CD8-positive, alpha-beta memory T cell (primary cell): ENCODE measurements at regions not wholly inside any gene's neighbourhood (a gene's known extent, or its start where the extent isn't known, plus 50 kb on each side); places are given as distances from the start of the nearest gene placed in this dataset.
A peak's percentile ranks its signal among the peaks of the same experiment; 100 is the strongest.

Source experiments
- CTCF ChIA-PET: fragments of 350-600 bp; sonication (Branson Sonifier 250); formaldehyde crosslinking; loops from one replicate; lab custom pipeline; 2021; ENCODE audit warnings: antibody characterized with exemption; lab: Charles Lee
- POLR2A ChIA-PET: fragments of 350-600 bp; sonication (Branson Sonifier 250); formaldehyde crosslinking; loops from one replicate; lab custom pipeline; 2021; ENCODE audit warnings: antibody characterized with exemption; lab: Charles Lee
- DNase-seq, 5 donors: peaks; one replicate each; pipeline versions ENCODE4 v3.0.0 to v3.0.0-alpha.2; 2020 to 2022; ENCODE audit warnings: mixed read lengths in 1 of 5
- H3K27ac ChIP-seq: one replicate; pipeline ENCODE4 v1.7.0; 2013; ENCODE audit warnings: low read depth, mild to moderate bottlenecking, low read length, moderate library complexity
- H3K27me3 ChIP-seq: 2 replicates; pipeline ENCODE4 v1.7.0; 2013; ENCODE audit warnings: low read length, mild to moderate bottlenecking; ENCODE audit not compliant: insufficient read depth, poor library complexity, severe bottlenecking
- H3K36me3 ChIP-seq: 2 replicates; pipeline ENCODE4 v1.7.0; 2013; ENCODE audit warnings: mild to moderate bottlenecking, low read length, moderate library complexity; ENCODE audit not compliant: insufficient read depth
- H3K4me1 ChIP-seq: 2 replicates; pipeline ENCODE4 v1.7.0; 2013; ENCODE audit warnings: mild to moderate bottlenecking, low read length, moderate library complexity; ENCODE audit not compliant: insufficient read depth
- H3K4me3 ChIP-seq: 2 replicates; pipeline ENCODE4 v1.7.0; 2013; ENCODE audit warnings: mild to moderate bottlenecking, low read length
- H3K9me3 ChIP-seq: 2 replicates; pipeline ENCODE4 v1.7.0; 2013; ENCODE audit warnings: mild to moderate bottlenecking, low read length
- H3K27ac Mint-ChIP-seq, 8 donors: one replicate each; pipeline ENCODE4 v1.8.0; 2020 to 2021; ENCODE audit warnings: mixed read lengths in 8 of 8, mild to moderate bottlenecking in 6 of 8, inconsistent platforms in 3 of 8, moderate library complexity in 3 of 8
- H3K27me3 Mint-ChIP-seq, 2 donors: one replicate each; pipeline ENCODE4 v1.8.0; 2020 to 2021; ENCODE audit warnings: mixed read lengths in 2 of 2, mild to moderate bottlenecking in 1 of 2, moderate library complexity in 1 of 2
- H3K36me3 Mint-ChIP-seq, 3 donors: one replicate each; pipeline ENCODE4 v1.8.0; 2020 to 2021; ENCODE audit warnings: mixed read lengths in 3 of 3, inconsistent platforms in 1 of 3, mild to moderate bottlenecking in 1 of 3
- H3K4me1 Mint-ChIP-seq, 3 donors: one replicate each; pipeline ENCODE4 v1.8.0; 2020 to 2021; ENCODE audit warnings: mixed read lengths in 3 of 3, inconsistent platforms in 1 of 3, mild to moderate bottlenecking in 1 of 3
- H3K4me3 Mint-ChIP-seq, 7 donors: one replicate each; pipeline ENCODE4 v1.8.0; 2020 to 2021; ENCODE audit warnings: mixed read lengths in 7 of 7, mild to moderate bottlenecking in 6 of 7, moderate library complexity in 4 of 7, inconsistent platforms in 2 of 7
- H3K9me3 Mint-ChIP-seq, 5 donors: one replicate each; pipeline ENCODE4 v1.8.0; 2020 to 2022; ENCODE audit warnings: mixed read lengths in 5 of 5, mild to moderate bottlenecking in 3 of 5, moderate library complexity in 2 of 5, inconsistent platforms in 1 of 5

DNA sequence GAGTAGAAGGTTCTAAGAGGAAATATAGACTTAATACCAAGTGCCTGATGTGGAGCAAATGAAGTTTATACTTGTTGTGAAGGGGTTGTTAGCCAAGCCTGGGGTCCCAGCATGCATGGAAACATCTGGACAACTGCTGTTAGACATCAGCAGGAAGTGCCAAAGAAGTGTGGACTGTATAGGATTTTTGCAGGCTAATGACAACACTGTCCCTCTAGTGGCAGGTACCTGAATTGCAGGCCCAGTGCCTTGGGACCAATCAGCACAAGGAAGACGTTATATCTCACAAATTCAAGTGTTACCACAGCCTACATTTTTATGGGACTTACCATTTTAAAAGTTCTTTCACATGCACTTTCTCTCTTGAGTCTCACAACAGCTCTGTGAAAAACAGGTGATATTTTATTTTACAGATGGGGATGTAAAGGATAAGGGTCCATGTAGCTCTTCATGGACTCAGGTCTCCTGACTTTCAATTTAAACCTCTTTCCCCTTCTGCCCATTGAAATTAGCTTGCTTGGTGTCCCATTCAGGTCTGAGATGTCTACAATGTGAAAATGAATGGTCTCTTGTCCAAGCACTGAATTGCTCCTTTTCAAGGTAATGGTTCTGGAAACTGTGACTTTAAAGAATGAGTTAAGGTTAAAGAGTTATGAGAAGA is 89.0 kb upstream of the MAP1B start:
- Mint-ChIP-seq H3K36me3 (no peaks in the 10 kb centered on the region), H3K27ac (no peak overlapping the region), H3K4me3 (no peak overlapping the region), H3K27me3 (peaks cover 5 to 53% of the 10 kb centered on the region in 2 donors), H3K9me3 (no peaks in the 10 kb centered on the region), H3K4me1 (peaks cover 0 to 4% (median 4%) of the 10 kb centered on the region in 3 donors)
- DNase-seq = peak; percentile 11 to 52 (median 32)
- no peaks in the 10 kb centered on the region for H3K4me1 ChIP-seq
- H3K36me3 ChIP-seq = no peaks in the 10 kb centered on the region
- no peak overlapping the region for H3K4me3 ChIP-seq
- H3K9me3 ChIP-seq = no peaks in the 10 kb centered on the region
- H3K27ac ChIP-seq = no peak overlapping the region
- ChIA-PET POLR2A (no interaction called here), CTCF (interaction anchor here (0.6 to 1.3 kb wide), 2 partner anchors 13 to 33 kb away, joined by 3 read pairs; no protein-coding TSS in a partner anchor)
- H3K27me3 ChIP-seq = no peaks in the 10 kb centered on the region

DNA sequence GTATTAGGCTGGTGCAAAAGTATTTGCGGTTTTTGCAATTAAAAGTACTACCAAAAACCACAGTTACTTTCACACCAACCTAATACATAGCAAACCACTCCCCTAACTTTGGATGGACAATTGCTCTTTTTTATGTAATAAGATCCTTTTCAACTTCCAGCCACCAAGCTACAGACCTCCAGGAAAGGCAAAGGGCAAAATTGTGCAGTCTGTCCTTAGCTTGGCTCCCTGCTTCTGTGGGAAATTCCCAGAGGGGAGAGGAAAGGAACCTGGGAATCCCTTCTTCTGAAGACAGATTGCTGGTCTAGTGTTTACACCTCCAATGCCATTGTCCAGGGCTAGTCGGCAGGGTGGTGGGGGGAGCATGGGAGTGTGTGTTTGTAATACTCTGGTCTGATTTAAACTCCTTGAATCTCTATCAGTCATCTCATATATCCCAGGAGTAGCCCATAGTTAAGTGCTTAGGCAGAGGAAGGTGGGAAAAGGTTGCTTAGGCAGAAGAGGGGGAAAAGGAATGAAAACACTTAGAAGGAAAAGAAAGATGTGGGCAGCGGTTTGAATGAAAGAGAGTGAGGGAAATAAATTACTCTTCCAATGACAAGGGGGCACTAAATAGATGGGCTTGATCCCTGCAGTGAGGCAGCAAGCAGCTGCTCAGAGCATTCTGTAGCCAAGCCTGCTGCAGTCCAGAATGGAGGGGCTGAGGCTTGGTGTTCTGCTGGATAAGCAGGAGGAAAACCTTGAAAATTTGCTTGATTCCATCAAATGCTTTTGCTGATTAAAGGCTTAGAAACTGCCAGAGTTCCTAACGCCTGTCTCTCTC is 86.9 kb upstream of the MAP1B start:
- H3K36me3 Mint-ChIP-seq = no peaks in the 10 kb centered on the region
- peaks cover 0 to 4% (median 2%) of the 10 kb centered on the region in 3 donors for H3K4me1 Mint-ChIP-seq
- ChIA-PET CTCF (no interaction called here), POLR2A (no interaction called here)
- H3K27me3 Mint-ChIP-seq = peaks cover 5 to 56% of the 10 kb centered on the region in 2 donors
- no peaks in the 10 kb centered on the region for H3K9me3 ChIP-seq
- H3K27ac Mint-ChIP-seq = peak overlapping the region in 1 of 8 donors; percentile 26
- no peak overlapping the region for H3K4me3 Mint-ChIP-seq
- H3K4me1 ChIP-seq = no peaks in the 10 kb centered on the region
- H3K27me3 ChIP-seq = no peaks in the 10 kb centered on the region
- peaks cover 0 to 4% (median 0%) of the 10 kb centered on the region in 5 donors for H3K9me3 Mint-ChIP-seq
- no peaks in the 10 kb centered on the region for H3K36me3 ChIP-seq
- no peak overlapping the region for H3K27ac ChIP-seq
- no peak overlapping the region for H3K4me3 ChIP-seq
- DNase-seq = no peak

DNA sequence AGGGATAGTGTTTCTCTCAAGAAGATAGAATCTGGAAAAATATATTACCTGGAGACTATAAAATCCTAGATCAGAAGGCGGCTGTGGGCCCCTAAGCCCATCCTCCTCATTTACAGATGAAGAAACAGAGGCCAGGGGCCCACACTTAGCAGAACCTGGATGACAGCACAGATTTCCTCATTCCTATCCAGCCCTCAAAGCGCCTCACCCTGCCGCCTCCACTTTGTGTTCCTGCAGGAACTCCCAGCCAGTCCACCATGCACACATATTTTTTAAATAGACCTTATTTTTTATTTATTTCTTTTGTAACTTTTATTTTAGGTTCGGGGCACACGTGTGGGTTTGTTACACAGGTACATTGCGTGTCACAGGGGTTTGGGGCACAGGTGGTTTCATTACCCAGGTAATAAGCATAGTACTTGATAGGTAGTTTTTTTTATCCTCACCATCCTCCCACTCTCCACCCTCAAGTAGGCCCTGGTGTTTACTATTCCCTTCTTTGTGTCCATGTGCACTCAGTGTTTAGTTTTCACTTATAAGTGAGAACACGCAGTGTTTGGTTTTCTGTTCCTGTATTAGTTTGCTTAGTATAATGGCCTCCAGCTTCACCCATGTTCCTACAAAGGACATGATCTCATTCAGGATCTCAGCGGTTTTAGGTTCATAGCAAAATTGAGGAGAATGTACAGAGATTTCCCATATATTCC is 85.5 kb upstream of the MAP1B start:
- CTCF ChIA-PET = no interaction called here
- H3K4me1 ChIP-seq = no peaks in the 10 kb centered on the region
- POLR2A ChIA-PET = no interaction called here

DNA sequence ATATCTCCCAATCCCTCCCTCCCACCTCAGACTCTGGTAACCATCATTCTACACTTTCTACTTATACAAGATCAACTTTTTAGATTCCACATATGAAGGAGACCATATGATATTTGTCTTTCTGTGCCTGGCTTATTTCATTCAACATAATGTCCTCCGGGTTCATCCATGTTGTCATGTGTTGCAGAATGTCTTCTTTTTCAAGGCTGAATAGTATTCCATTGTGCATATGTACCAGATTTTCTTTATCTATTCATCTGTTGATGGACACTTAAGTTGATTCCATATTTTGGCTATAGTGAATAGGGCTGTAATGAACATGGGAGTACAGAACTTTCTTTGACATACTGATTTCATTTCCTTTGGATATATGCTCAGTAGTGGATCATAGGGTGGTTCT is 78.9 kb upstream of the MAP1B start:
- H3K4me3 ChIP-seq = no peak overlapping the region
- no peak overlapping the region for H3K27ac ChIP-seq
- H3K4me1 Mint-ChIP-seq = no peaks in the 10 kb centered on the region
- H3K36me3 ChIP-seq = no peaks in the 10 kb centered on the region
- CTCF ChIA-PET = no interaction called here
- no peaks in the 10 kb centered on the region for H3K36me3 Mint-ChIP-seq
- H3K9me3 ChIP-seq = no peaks in the 10 kb centered on the region
- H3K4me1 ChIP-seq = no peaks in the 10 kb centered on the region
- no peak for DNase-seq
- no peak overlapping the region for H3K27ac Mint-ChIP-seq
- no peak overlapping the region for H3K4me3 Mint-ChIP-seq
- H3K9me3 Mint-ChIP-seq = peaks cover 0 to 8% (median 4%) of the 10 kb centered on the region in 5 donors
- peaks cover 8 to 41% of the 10 kb centered on the region in 2 donors for H3K27me3 Mint-ChIP-seq
- H3K27me3 ChIP-seq = no peaks in the 10 kb centered on the region
- POLR2A ChIA-PET = no interaction called here

More for the DNA sequence above, 85.5 kb upstream of the MAP1B start:
- Mint-ChIP-seq H3K36me3 (no peaks in the 10 kb centered on the region), H3K9me3 (peaks cover 0 to 4% (median 0%) of the 10 kb centered on the region in 5 donors), H3K27ac (no peak overlapping the region), H3K4me3 (no peak overlapping the region), H3K27me3 (peaks cover 2 to 51% of the 10 kb centered on the region in 2 donors), H3K4me1 (peaks cover 0 to 4% (median 2%) of the 10 kb centered on the region in 3 donors)
- Histone ChIP-seq H3K36me3 (no peaks in the 10 kb centered on the region), H3K4me3 (no peak overlapping the region), H3K27ac (no peak overlapping the region), H3K27me3 (no peaks in the 10 kb centered on the region), H3K9me3 (no peaks in the 10 kb centered on the region)
- no peak for DNase-seq

DNA sequence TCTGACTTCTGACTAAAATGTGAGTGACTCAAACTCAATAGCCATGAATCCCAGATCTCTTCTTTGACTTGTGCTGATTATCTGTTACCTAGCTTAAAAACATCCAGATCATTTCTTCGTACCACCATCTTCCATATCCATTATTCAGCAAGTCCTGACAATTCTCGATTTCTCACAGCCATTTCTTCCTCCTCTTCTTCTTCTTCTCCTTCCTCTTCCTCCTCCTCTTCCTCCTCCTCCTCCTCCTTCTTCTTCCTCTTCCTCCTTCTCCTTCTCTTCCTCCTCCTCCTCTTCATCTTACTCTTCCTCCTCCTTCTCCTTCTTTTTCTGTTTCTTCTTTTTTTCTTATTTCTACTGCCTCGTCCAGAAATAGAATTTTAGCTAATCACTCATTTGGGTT is 77.0 kb upstream of the MAP1B start:
- ChIA-PET POLR2A (no interaction called here), CTCF (no interaction called here)
- Mint-ChIP-seq H3K27me3 (peaks cover 8 to 40% of the 10 kb centered on the region in 2 donors), H3K36me3 (no peaks in the 10 kb centered on the region), H3K4me1 (no peaks in the 10 kb centered on the region), H3K27ac (no peak overlapping the region), H3K9me3 (peaks cover 0 to 8% (median 4%) of the 10 kb centered on the region in 5 donors), H3K4me3 (no peak overlapping the region)
- no peak overlapping the region for H3K4me3 ChIP-seq
- DNase-seq = no peak
- no peaks in the 10 kb centered on the region for H3K27me3 ChIP-seq
- no peak overlapping the region for H3K27ac ChIP-seq
- no peaks in the 10 kb centered on the region for H3K9me3 ChIP-seq
- H3K36me3 ChIP-seq = no peaks in the 10 kb centered on the region
- H3K4me1 ChIP-seq = no peaks in the 10 kb centered on the region

DNA sequence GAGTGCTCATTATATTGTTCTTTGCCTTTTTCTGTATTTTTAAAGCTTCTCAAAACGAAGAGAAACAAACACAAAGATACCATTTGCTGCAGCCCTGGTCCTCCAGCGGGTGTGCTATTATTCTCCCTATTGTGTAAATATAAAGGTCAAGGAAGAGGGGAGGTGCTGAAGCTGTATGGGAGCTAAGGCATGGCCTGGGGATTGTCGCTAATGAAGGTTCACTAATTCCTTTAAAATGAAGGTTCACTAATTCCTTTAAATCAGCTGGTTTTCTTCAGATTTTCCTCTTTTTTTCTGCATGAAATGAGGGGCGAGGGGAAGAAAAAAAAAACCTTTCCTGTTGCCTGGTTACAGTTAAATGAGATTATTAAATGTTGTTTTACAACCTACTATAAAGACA is 74.5 kb upstream of the MAP1B start:
- POLR2A ChIA-PET = no interaction called here
- no peaks in the 10 kb centered on the region for H3K9me3 ChIP-seq
- no peak overlapping the region for H3K4me3 ChIP-seq
- H3K27me3 Mint-ChIP-seq = peaks cover 11 to 44% of the 10 kb centered on the region in 2 donors
- DNase-seq = no peak
- CTCF ChIA-PET = no interaction called here
- H3K4me1 ChIP-seq = no peaks in the 10 kb centered on the region
- no peak overlapping the region for H3K4me3 Mint-ChIP-seq
- no peak overlapping the region for H3K27ac ChIP-seq
- H3K27ac Mint-ChIP-seq = no peak overlapping the region
- no peaks in the 10 kb centered on the region for H3K4me1 Mint-ChIP-seq
- no peaks in the 10 kb centered on the region for H3K36me3 ChIP-seq
- H3K9me3 Mint-ChIP-seq = peaks cover 0 to 8% (median 0%) of the 10 kb centered on the region in 5 donors
- H3K36me3 Mint-ChIP-seq = no peaks in the 10 kb centered on the region
- H3K27me3 ChIP-seq = no peaks in the 10 kb centered on the region

DNA sequence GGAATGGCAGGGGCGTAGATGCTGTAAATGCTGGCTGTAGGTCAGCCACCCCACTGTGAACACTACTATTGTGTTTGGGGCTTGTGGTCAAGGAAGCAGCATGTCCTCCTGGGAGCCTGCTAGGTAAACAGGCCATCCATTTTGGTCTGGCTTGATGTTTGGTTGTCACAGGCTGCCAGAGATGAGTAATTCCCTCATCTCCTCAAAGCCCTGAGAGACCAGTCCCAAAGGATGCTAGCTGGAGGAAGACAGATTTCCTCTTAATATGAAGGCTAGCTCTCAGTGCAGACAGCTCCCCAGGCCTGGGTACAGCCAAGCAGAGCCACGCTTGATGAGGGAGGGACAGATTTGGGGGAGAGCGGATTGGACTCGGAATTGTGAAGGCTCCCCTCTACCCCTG is 72.5 kb upstream of the MAP1B start:
- H3K9me3 ChIP-seq = no peaks in the 10 kb centered on the region
- H3K4me3 Mint-ChIP-seq = no peak overlapping the region
- no peaks in the 10 kb centered on the region for H3K36me3 Mint-ChIP-seq
- CTCF ChIA-PET = no interaction called here
- no peak overlapping the region for H3K4me3 ChIP-seq
- no peaks in the 10 kb centered on the region for H3K4me1 Mint-ChIP-seq
- H3K36me3 ChIP-seq = no peaks in the 10 kb centered on the region
- no peak overlapping the region for H3K27ac Mint-ChIP-seq
- peaks cover 17 to 54% of the 10 kb centered on the region in 2 donors for H3K27me3 Mint-ChIP-seq
- H3K9me3 Mint-ChIP-seq = peaks cover 0 to 2% (median 0%) of the 10 kb centered on the region in 5 donors
- H3K27me3 ChIP-seq = no peaks in the 10 kb centered on the region
- no peak overlapping the region for H3K27ac ChIP-seq
- H3K4me1 ChIP-seq = no peaks in the 10 kb centered on the region
- DNase-seq = no peak
- POLR2A ChIA-PET = no interaction called here

DNA sequence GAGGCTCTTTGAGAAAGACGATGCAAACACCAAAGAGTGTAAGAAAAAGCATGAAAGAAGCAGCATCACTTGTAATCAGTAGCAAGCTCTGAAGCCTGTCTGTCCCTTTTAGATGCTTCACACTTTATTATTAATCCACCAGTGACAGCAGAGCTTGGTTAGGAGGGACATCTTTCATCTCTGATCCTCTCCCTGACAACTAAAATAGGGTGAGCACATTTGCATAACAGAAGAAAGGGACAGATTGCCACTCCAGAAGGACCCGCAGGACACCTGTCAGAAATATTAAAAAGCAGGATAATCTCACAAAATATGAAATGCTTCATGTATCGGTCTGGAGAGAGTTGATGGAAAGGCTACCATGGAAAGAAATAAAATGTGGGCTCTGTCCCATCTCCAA is 71.4 kb upstream of the MAP1B start:
- Histone ChIP-seq H3K9me3 (no peaks in the 10 kb centered on the region), H3K27me3 (no peaks in the 10 kb centered on the region), H3K36me3 (no peaks in the 10 kb centered on the region), H3K4me3 (no peak overlapping the region), H3K27ac (no peak overlapping the region), H3K4me1 (no peaks in the 10 kb centered on the region)
- Mint-ChIP-seq H3K27me3 (peaks cover 17 to 51% of the 10 kb centered on the region in 2 donors), H3K27ac (no peak overlapping the region), H3K4me3 (no peak overlapping the region), H3K9me3 (peaks cover 0 to 2% (median 0%) of the 10 kb centered on the region in 5 donors), H3K36me3 (no peaks in the 10 kb centered on the region), H3K4me1 (no peaks in the 10 kb centered on the region)
- ChIA-PET CTCF (no interaction called here), POLR2A (no interaction called here)
- DNase-seq = no peak
